Spinal cord (tissue), 9 donors: ENCODE measurements at regions not wholly inside any gene's neighbourhood (a gene's known extent, or its start where the extent isn't known, plus 50 kb on each side); places are given as distances from the start of the nearest gene placed in this dataset.

ENCODE experiments used
- DNase-seq, 6 donors: peaks; one replicate each; pipeline versions ENCODE4 v3.0.0 to v3.0.0-alpha.2; 2013 to 2015; ENCODE audit warnings: low spot score in 6 of 6, low read depth in 4 of 6
- H3K27ac ChIP-seq: one replicate; pipeline ENCODE4 v1.5.1; 2013; ENCODE audit warnings: low read depth, low read length, control low read depth
- H3K27me3 ChIP-seq: one replicate; pipeline ENCODE4 v1.6.1; 2013; ENCODE audit warnings: low read length; ENCODE audit not compliant: control insufficient read depth, insufficient read depth
- H3K36me3 ChIP-seq: one replicate; pipeline ENCODE4 v1.6.1; 2013; ENCODE audit warnings: low read length; ENCODE audit not compliant: control insufficient read depth, insufficient read depth
- H3K4me1 ChIP-seq: one replicate; pipeline ENCODE4 v1.6.1; 2013; ENCODE audit warnings: low read length; ENCODE audit not compliant: control insufficient read depth, insufficient read depth
- H3K4me3 ChIP-seq: one replicate; pipeline ENCODE4 v1.5.1; 2013; ENCODE audit warnings: low read depth, low read length, control low read depth
- H3K9me3 ChIP-seq: one replicate; pipeline ENCODE4 v1.6.1; 2013; ENCODE audit warnings: low read length; ENCODE audit not compliant: control insufficient read depth, insufficient read depth
- WGBS: methylation state at CpG from one replicate; pipeline ENCODE4 v1.1.5; 2013; ENCODE audit warnings: missing lambda C conversion rate; ENCODE audit not compliant: insufficient coverage; 5-methylcytosine and 5-hydroxymethylcytosine counted together
- donor health status: healthy.

- H3K27me3 ChIP-seq: no peaks in the 10 kb centered on the region
- no peak overlapping the region for H3K4me3 ChIP-seq
- no peak for DNase-seq
- H3K36me3 ChIP-seq: no peaks in the 10 kb centered on the region
- WGBS: no CpG with 5 or more reads among the region's 1 CpG
- H3K4me1 ChIP-seq: no peaks in the 10 kb centered on the region
- no peaks in the 10 kb centered on the region for H3K9me3 ChIP-seq
- H3K27ac ChIP-seq: no peak overlapping the region
Observed at GRCh38 chr6:18335948-18336347, 51.2 kb upstream of the RNF144B start.

GRCh38 chr6:18334251-18334650 is 52.9 kb upstream of the RNF144B start:
- no peaks in the 10 kb centered on the region for H3K27me3 ChIP-seq
- H3K27ac ChIP-seq: no peak overlapping the region
- no peaks in the 10 kb centered on the region for H3K4me1 ChIP-seq
- H3K9me3 ChIP-seq: no peaks in the 10 kb centered on the region
- no peaks in the 10 kb centered on the region for H3K36me3 ChIP-seq
- 96% methylated on average over 2 of the region's 2 CpGs for WGBS
- no peak overlapping the region for H3K4me3 ChIP-seq
- no peak for DNase-seq

- H3K4me3 ChIP-seq: no peak overlapping the region
- DNase-seq: no peak
- H3K36me3 ChIP-seq: no peaks in the 10 kb centered on the region
- H3K27me3 ChIP-seq: no peaks in the 10 kb centered on the region
- peaks cover 4% of the 10 kb centered on the region for H3K4me1 ChIP-seq
- WGBS: 72% methylated on average over 2 of the region's 6 CpGs
- no peaks in the 10 kb centered on the region for H3K9me3 ChIP-seq
- no peak overlapping the region for H3K27ac ChIP-seq
Observed at GRCh38 chr6:18330548-18331081, 56.5 kb upstream of the RNF144B start.

GRCh38 chr6:18329776-18330175 is 57.4 kb upstream of the RNF144B start:
- 60% methylated on average over 1 of the region's 3 CpGs for WGBS
- Histone ChIP-seq H3K4me1 (peaks cover 4% of the 10 kb centered on the region), H3K36me3 (no peaks in the 10 kb centered on the region), H3K9me3 (no peaks in the 10 kb centered on the region), H3K27ac (no peak overlapping the region), H3K4me3 (no peak overlapping the region), H3K27me3 (no peaks in the 10 kb centered on the region)
- no peak for DNase-seq

GRCh38 chr6:18328540-18328939 is 58.6 kb upstream of the RNF144B start:
- DNase-seq: peak in 1 of 6 donors; percentile 71
- Histone ChIP-seq H3K27me3 (no peaks in the 10 kb centered on the region), H3K9me3 (no peaks in the 10 kb centered on the region), H3K4me1 (peaks cover 4% of the 10 kb centered on the region), H3K36me3 (no peaks in the 10 kb centered on the region), H3K27ac (no peak overlapping the region), H3K4me3 (no peak overlapping the region)
- WGBS: no CpG with 5 or more reads among the region's 3 CpGs

GRCh38 chr6:18328070-18328469 is 59.1 kb upstream of the RNF144B start:
- WGBS: no CpG with 5 or more reads among the region's 2 CpGs

GRCh38 chr6:18327626-18328025 is 59.5 kb upstream of the RNF144B start:
- no peak overlapping the region for H3K27ac ChIP-seq
- 88% methylated on average over 4 of the region's 5 CpGs for WGBS
- no peaks in the 10 kb centered on the region for H3K27me3 ChIP-seq
- no peaks in the 10 kb centered on the region for H3K36me3 ChIP-seq
- no peak overlapping the region for H3K4me3 ChIP-seq
- no peak for DNase-seq
- no peaks in the 10 kb centered on the region for H3K9me3 ChIP-seq
- H3K4me1 ChIP-seq: peaks cover 4% of the 10 kb centered on the region

More at GRCh38 chr6:18328070-18328469, 59.1 kb upstream of the RNF144B start:
- Histone ChIP-seq H3K4me3 (no peak overlapping the region), H3K27me3 (no peaks in the 10 kb centered on the region), H3K36me3 (no peaks in the 10 kb centered on the region), H3K4me1 (peaks cover 4% of the 10 kb centered on the region), H3K9me3 (no peaks in the 10 kb centered on the region), H3K27ac (no peak overlapping the region)
- DNase-seq: no peak

- H3K27ac ChIP-seq: no peak overlapping the region
- no peaks in the 10 kb centered on the region for H3K27me3 ChIP-seq
- no peaks in the 10 kb centered on the region for H3K9me3 ChIP-seq
- DNase-seq: no peak
- WGBS: 76% methylated on average over 6 of the region's 6 CpGs
- H3K4me1 ChIP-seq: peaks cover 4% of the 10 kb centered on the region
- no peak overlapping the region for H3K4me3 ChIP-seq
- no peaks in the 10 kb centered on the region for H3K36me3 ChIP-seq
Observed at GRCh38 chr6:18326980-18327379, 60.2 kb upstream of the RNF144B start.

- DNase-seq: no peak
- Histone ChIP-seq H3K4me3 (no peak overlapping the region), H3K27ac (no peak overlapping the region), H3K36me3 (no peaks in the 10 kb centered on the region), H3K4me1 (peaks cover 4% of the 10 kb centered on the region), H3K27me3 (no peaks in the 10 kb centered on the region), H3K9me3 (no peaks in the 10 kb centered on the region)
- WGBS: 100% methylated on average over 1 of the region's 2 CpGs
Observed at GRCh38 chr6:18326001-18326400, 61.1 kb upstream of the RNF144B start.

- no peaks in the 10 kb centered on the region for H3K27me3 ChIP-seq
- no peak overlapping the region for H3K27ac ChIP-seq
- peaks cover 4% of the 10 kb centered on the region for H3K4me1 ChIP-seq
- no CpG with 5 or more reads among the region's 4 CpGs for WGBS
- no peaks in the 10 kb centered on the region for H3K9me3 ChIP-seq
- DNase-seq: no peak
- no peak overlapping the region for H3K4me3 ChIP-seq
- H3K36me3 ChIP-seq: no peaks in the 10 kb centered on the region
Observed at GRCh38 chr6:18324706-18325042, 60.3 kb upstream of the DEK start.
